ENCODE measurements at regions not wholly inside any gene's neighbourhood (a gene's known extent, or its start where the extent isn't known, plus 50 kb on each side); places are given as distances from the start of the nearest gene placed in this dataset.

GRCh38 chr15:48028712-48029111 is 92.1 kb upstream of the SLC24A5 start:
- ChIA-PET CTCF (interaction anchor here (4.2 kb wide), 1 partner anchor 56 kb away, joined by 12 read pairs; no protein-coding TSS in a partner anchor), POLR2A (no interaction called here)
- H3K27ac Mint-ChIP-seq: no peak overlapping the region
- peaks cover 7% of the 10 kb centered on the region for H3K4me1 Mint-ChIP-seq
- H3K4me3 Mint-ChIP-seq: no peak overlapping the region
- H3K9me3 Mint-ChIP-seq: no peaks in the 10 kb centered on the region
- H3K36me3 Mint-ChIP-seq: no peaks in the 10 kb centered on the region
- ATAC-seq: no peak
- H3K27me3 Mint-ChIP-seq (ENCODE audit: low read depth): no peaks in the 10 kb centered on the region
- TF ChIP-seq CTCF (IDR thresholded peaks at IDR 0.05): no peak
- no peak for TF ChIP-seq NFATC4 (CRISPR knock-in tag; IDR thresholded peaks at IDR 0.05)
- TF ChIP-seq FOXK1 (CRISPR knock-in tag; IDR thresholded peaks at IDR 0.05): no peak
- no peak for TF ChIP-seq ATF3 (CRISPR knock-in tag; conservative IDR thresholded peaks at IDR 0.05)
- no peak for TF ChIP-seq NFE2L1 (CRISPR knock-in tag; IDR thresholded peaks at IDR 0.05)
- no peak for TF ChIP-seq SMAD3 (CRISPR knock-in tag; IDR thresholded peaks at IDR 0.05; ENCODE audit: borderline replicate concordance)
- TF ChIP-seq OVOL2 (CRISPR knock-in tag; IDR thresholded peaks at IDR 0.05; ENCODE audit: borderline replicate concordance): no peak
- no peak for TF ChIP-seq ZBTB21 (CRISPR knock-in tag; IDR thresholded peaks at IDR 0.05; ENCODE audit: borderline replicate concordance)
- TF ChIP-seq, protein P1, sequence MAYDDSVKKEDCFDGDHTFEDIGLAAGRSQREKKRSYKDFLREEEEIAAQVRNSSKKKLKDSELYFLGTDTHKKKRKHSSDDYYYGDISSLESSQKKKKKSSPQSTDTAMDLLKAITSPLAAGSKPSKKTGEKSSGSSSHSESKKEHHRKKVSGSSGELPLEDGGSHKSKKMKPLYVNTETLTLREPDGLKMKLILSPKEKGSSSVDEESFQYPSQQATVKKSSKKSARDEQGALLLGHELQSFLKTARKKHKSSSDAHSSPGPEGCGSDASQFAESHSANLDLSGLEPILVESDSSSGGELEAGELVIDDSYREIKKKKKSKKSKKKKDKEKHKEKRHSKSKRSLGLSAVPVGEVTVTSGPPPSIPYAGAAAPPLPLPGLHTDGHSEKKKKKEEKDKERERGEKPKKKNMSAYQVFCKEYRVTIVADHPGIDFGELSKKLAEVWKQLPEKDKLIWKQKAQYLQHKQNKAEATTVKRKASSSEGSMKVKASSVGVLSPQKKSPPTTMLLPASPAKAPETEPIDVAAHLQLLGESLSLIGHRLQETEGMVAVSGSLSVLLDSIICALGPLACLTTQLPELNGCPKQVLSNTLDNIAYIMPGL (CRISPR knock-in tag; IDR thresholded peaks at IDR 0.05): no peak
- no peak for TF ChIP-seq ZNF671 (CRISPR knock-in tag; IDR thresholded peaks at IDR 0.05)
- TF ChIP-seq GABPB1 (CRISPR knock-in tag; IDR thresholded peaks at IDR 0.05): no peak
- TF ChIP-seq, protein P2, sequence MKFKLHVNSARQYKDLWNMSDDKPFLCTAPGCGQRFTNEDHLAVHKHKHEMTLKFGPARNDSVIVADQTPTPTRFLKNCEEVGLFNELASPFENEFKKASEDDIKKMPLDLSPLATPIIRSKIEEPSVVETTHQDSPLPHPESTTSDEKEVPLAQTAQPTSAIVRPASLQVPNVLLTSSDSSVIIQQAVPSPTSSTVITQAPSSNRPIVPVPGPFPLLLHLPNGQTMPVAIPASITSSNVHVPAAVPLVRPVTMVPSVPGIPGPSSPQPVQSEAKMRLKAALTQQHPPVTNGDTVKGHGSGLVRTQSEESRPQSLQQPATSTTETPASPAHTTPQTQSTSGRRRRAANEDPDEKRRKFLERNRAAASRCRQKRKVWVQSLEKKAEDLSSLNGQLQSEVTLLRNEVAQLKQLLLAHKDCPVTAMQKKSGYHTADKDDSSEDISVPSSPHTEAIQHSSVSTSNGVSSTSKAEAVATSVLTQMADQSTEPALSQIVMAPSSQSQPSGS (CRISPR knock-in tag; IDR thresholded peaks at IDR 0.05; ENCODE audit: borderline replicate concordance, low read depth): no peak
- no peak for TF ChIP-seq ZNF263 (CRISPR knock-in tag; IDR thresholded peaks at IDR 0.05; ENCODE audit: low read depth)
- TF ChIP-seq ZNF396 (CRISPR knock-in tag; IDR thresholded peaks at IDR 0.05; ENCODE audit: borderline replicate concordance): no peak
- TF ChIP-seq, protein P3, sequence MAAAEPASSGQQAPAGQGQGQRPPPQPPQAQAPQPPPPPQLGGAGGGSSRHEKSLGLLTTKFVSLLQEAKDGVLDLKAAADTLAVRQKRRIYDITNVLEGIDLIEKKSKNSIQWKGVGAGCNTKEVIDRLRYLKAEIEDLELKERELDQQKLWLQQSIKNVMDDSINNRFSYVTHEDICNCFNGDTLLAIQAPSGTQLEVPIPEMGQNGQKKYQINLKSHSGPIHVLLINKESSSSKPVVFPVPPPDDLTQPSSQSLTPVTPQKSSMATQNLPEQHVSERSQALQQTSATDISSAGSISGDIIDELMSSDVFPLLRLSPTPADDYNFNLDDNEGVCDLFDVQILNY (CRISPR knock-in tag; IDR thresholded peaks at IDR 0.05): no peak
- TF ChIP-seq GTF2I (CRISPR knock-in tag; conservative IDR thresholded peaks at IDR 0.05): no peak
- TF ChIP-seq ZBTB43 (CRISPR knock-in tag; IDR thresholded peaks at IDR 0.05): no peak
- TF ChIP-seq ZSCAN18 (CRISPR knock-in tag; IDR thresholded peaks at IDR 0.05): no peak
- DNase-seq (ENCODE audit: low spot score): no peak
